ENCODE measurements at regions not wholly inside any gene's neighbourhood (a gene's known extent, or its start where the extent isn't known, plus 50 kb on each side); places are given as distances from the start of the nearest gene placed in this dataset.

GRCh38 chr5:74055486-74056106, 429.6 kb downstream of the ARHGEF28 start:
- no peak for ATAC-seq
- 79 to 90% (median 83%) methylated on average over 7 of the region's 7 CpGs for WGBS, 3 donors
- Histone ChIP-seq H3K36me3 (ENCODE audit: insufficient read depth in 1 of 2, low read depth in 1 of 2) (no peaks in the 10 kb centered on the region), H3K27me3 (ENCODE audit: insufficient read depth in 3 of 3, low read length in 2 of 3) (no peaks in the 10 kb centered on the region), H3K9me3 (no peaks in the 10 kb centered on the region), H3K4me3 (no peak overlapping the region), H3K4me1 (peaks cover 7% of the 10 kb centered on the region), H3K27ac (no peak overlapping the region)
- intact Hi-C loops (cut with DNase I) = loop anchor here in 1 of 2 donors (5.0 kb wide), 1 partner anchor 587 kb away; the partner anchor contains the start of gene ENC1
- TF ChIP-seq CTCF (IDR thresholded peaks at IDR 0.05) = no peak
- DNase-seq = no peak

GRCh38 chr5:74054641-74055421, 428.8 kb downstream of the ARHGEF28 start:
- Histone ChIP-seq H3K4me3 (no peak overlapping the region), H3K9me3 (no peaks in the 10 kb centered on the region), H3K36me3 (ENCODE audit: insufficient read depth in 1 of 2, low read depth in 1 of 2) (no peaks in the 10 kb centered on the region), H3K27me3 (ENCODE audit: insufficient read depth in 3 of 3, low read length in 2 of 3) (no peaks in the 10 kb centered on the region), H3K4me1 (peaks cover 7% of the 10 kb centered on the region), H3K27ac (no peak overlapping the region)
- intact Hi-C loops (cut with DNase I) = loop anchor here in 1 of 2 donors (5.0 kb wide), 1 partner anchor 587 kb away; the partner anchor contains the start of gene ENC1
- no peak for TF ChIP-seq CTCF (IDR thresholded peaks at IDR 0.05)
- DNase-seq = no peak
- WGBS, 3 donors = 74 to 80% (median 78%) methylated on average over 5 of the region's 5 CpGs
- ATAC-seq = no peak

GRCh38 chr5:74054139-74054538, 428.1 kb downstream of the ARHGEF28 start:
- ATAC-seq (no peak), DNase-seq (no peak)
- 81 to 96% (median 91%) methylated on average over 5 of the region's 5 CpGs for WGBS, 3 donors
- Histone ChIP-seq H3K27ac (no peak overlapping the region), H3K27me3 (ENCODE audit: insufficient read depth in 3 of 3, low read length in 2 of 3) (no peaks in the 10 kb centered on the region), H3K36me3 (ENCODE audit: insufficient read depth in 1 of 2, low read depth in 1 of 2) (no peaks in the 10 kb centered on the region), H3K4me3 (no peak overlapping the region), H3K4me1 (peaks cover 7% of the 10 kb centered on the region), H3K9me3 (no peaks in the 10 kb centered on the region)
- no peak for TF ChIP-seq CTCF (IDR thresholded peaks at IDR 0.05)
- intact Hi-C loops (cut with DNase I) = no loop called here

- ATAC-seq (no peak), DNase-seq (no peak)
- no peaks in the 10 kb centered on the region for H3K27me3 ChIP-seq (ENCODE audit: insufficient read depth in 3 of 3, low read length in 2 of 3)
- WGBS, 3 donors = 79 to 80% (median 80%) methylated on average over 7 of the region's 7 CpGs
- no peaks in the 10 kb centered on the region for H3K36me3 ChIP-seq (ENCODE audit: insufficient read depth in 1 of 2, low read depth in 1 of 2)
- H3K27ac ChIP-seq = no peak overlapping the region
- peaks cover 7% of the 10 kb centered on the region for H3K4me1 ChIP-seq
- TF ChIP-seq CTCF (IDR thresholded peaks at IDR 0.05) = no peak
- H3K4me3 ChIP-seq = no peak overlapping the region
- H3K9me3 ChIP-seq = peaks cover under 1% of the 10 kb centered on the region
- intact Hi-C loops (cut with DNase I) = no loop called here
Measured at GRCh38 chr5:74052441-74053221, 426.6 kb downstream of the ARHGEF28 start.
